Thoracic aorta (tissue), 2 donors: ENCODE measurements at regions not wholly inside any gene's neighbourhood (a gene's known extent, or its start where the extent isn't known, plus 50 kb on each side); places are given as distances from the start of the nearest gene placed in this dataset.

ENCODE experiments used
- ATAC-seq: fragments of 150-250 bp; one replicate; pipeline ENCODE4 v1.8.0; 2017; ENCODE audit warnings: low read depth; ENCODE audit not compliant: insufficient number of reproducible peaks, low FRiP score
- DNase-seq: peaks from one replicate; pipeline ENCODE4 v3.0.0-alpha.2; 2020; ENCODE audit warnings: low spot score
- H3K27ac ChIP-seq, 2 donors: fragments of 200-600 bp; sonication (generic); 1 replicate in 1 of 2; 2 replicates in 1 of 2; pipeline ENCODE4 v1.5.1; 2016; ENCODE audit warnings: mild to moderate bottlenecking in 2 of 2, moderate library complexity in 2 of 2
- H3K27me3 ChIP-seq: fragments of 200-600 bp; sonication (generic); replicated peaks from 2 replicates; pipeline ENCODE4 v1.6.0; 2016; ENCODE audit warnings: mild to moderate bottlenecking; ENCODE audit not compliant: insufficient read depth
- H3K36me3 ChIP-seq: fragments of 200-600 bp; sonication (generic); one replicate; pipeline ENCODE4 v1.5.1; 2016
- H3K4me1 ChIP-seq, 2 donors: fragments of 200-600 bp; sonication (generic); 1 replicate in 1 of 2; 2 replicates in 1 of 2; pipeline versions ENCODE4 v1.5.1 to v1.6.0; 2016; ENCODE audit warnings: low read depth in 2 of 2, mild to moderate bottlenecking in 1 of 2; ENCODE audit not compliant: control insufficient read depth in 1 of 2
- H3K4me3 ChIP-seq: fragments of 200-600 bp; sonication (generic); 2 replicates; pipeline ENCODE4 v1.5.1; 2016; ENCODE audit warnings: mild to moderate bottlenecking
- H3K9me3 ChIP-seq: fragments of 200-600 bp; sonication (generic); 2 replicates; pipeline ENCODE4 v1.5.1; 2016
- CTCF ChIP-seq: fragments of 200-600 bp; sonication (generic); IDR thresholded peaks from one replicate; pipeline ENCODE4 v1.5.1; 2019; ENCODE audit warnings: antibody characterized with exemption

GRCh38 chr5:119302916-119303897, 52.6 kb upstream of the TNFAIP8 start:
- H3K27ac ChIP-seq = peak overlapping the region; percentile 78 to 80
- ATAC-seq = peak; percentile 99
- no peaks in the 10 kb centered on the region for H3K27me3 ChIP-seq
- H3K4me1 ChIP-seq = peaks cover 29 to 32% of the 10 kb centered on the region in 2 donors
- peak; percentile 9 for TF ChIP-seq CTCF
- H3K4me3 ChIP-seq = peak overlapping the region; percentile 26
- peak; percentile 5 for DNase-seq
- H3K9me3 ChIP-seq = no peaks in the 10 kb centered on the region
- no peaks in the 10 kb centered on the region for H3K36me3 ChIP-seq

GRCh38 chr5:119304439-119305211, 51.2 kb upstream of the TNFAIP8 start:
- no peak for ATAC-seq
- H3K4me1 ChIP-seq = peaks cover 29 to 32% of the 10 kb centered on the region in 2 donors
- H3K36me3 ChIP-seq = no peaks in the 10 kb centered on the region
- H3K9me3 ChIP-seq = no peaks in the 10 kb centered on the region
- no peak for DNase-seq
- H3K27ac ChIP-seq = peak overlapping the region; percentile 35 to 80
- H3K4me3 ChIP-seq = no peak overlapping the region
- no peaks in the 10 kb centered on the region for H3K27me3 ChIP-seq
- no peak for TF ChIP-seq CTCF
